ENCODE measurements at regions not wholly inside any gene's neighbourhood (a gene's known extent, or its start where the extent isn't known, plus 50 kb on each side); places are given as distances from the start of the nearest gene placed in this dataset.

DNA sequence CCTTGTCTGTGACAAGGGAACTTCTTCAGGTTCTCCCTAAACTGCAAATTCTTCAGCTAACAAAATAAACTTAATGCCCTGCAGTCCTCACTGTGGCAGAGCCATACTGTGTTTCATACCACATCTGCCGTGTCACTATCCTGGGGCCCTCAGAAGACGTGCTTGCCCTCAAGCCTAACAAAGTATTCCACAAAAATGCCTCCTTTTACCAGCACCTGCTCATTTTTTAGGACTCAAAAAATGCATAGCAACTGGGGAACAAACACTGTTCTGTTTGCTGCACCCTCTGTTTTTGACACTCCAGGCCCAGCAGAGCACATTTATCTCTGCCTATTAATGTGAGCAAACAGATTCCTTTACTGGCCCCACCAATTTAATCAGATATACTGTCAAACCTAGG is 270.7 kb upstream of the SSTR1 start:
- no peak for DNase-seq (ENCODE audit: insufficient read length, low spot score, missing footprints)
- H4K20me1 ChIP-seq (ENCODE audit: insufficient read depth, low read length): no peaks in the 10 kb centered on the region
- no peak overlapping the region for H3K4me2 ChIP-seq (ENCODE audit: insufficient read depth, low read length)
- H3K9me3 ChIP-seq (ENCODE audit: low read depth, low read length): no peaks in the 10 kb centered on the region
- no peak overlapping the region for H3K27ac ChIP-seq (ENCODE audit: low read depth, low read length)
- no peaks in the 10 kb centered on the region for H3K27me3 ChIP-seq (ENCODE audit: insufficient read depth, low read length)
- no peaks in the 10 kb centered on the region for H3K79me2 ChIP-seq (ENCODE audit: insufficient read depth, low read length)
- H3K4me1 ChIP-seq (ENCODE audit: insufficient read depth, low read length): no peaks in the 10 kb centered on the region
- TF ChIP-seq, protein P1, sequence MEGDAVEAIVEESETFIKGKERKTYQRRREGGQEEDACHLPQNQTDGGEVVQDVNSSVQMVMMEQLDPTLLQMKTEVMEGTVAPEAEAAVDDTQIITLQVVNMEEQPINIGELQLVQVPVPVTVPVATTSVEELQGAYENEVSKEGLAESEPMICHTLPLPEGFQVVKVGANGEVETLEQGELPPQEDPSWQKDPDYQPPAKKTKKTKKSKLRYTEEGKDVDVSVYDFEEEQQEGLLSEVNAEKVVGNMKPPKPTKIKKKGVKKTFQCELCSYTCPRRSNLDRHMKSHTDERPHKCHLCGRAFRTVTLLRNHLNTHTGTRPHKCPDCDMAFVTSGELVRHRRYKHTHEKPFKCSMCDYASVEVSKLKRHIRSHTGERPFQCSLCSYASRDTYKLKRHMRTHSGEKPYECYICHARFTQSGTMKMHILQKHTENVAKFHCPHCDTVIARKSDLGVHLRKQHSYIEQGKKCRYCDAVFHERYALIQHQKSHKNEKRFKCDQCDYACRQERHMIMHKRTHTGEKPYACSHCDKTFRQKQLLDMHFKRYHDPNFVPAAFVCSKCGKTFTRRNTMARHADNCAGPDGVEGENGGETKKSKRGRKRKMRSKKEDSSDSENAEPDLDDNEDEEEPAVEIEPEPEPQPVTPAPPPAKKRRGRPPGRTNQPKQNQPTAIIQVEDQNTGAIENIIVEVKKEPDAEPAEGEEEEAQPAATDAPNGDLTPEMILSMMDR (IDR thresholded peaks at IDR 0.05; ENCODE audit: extremely low read depth, low read depth, low read length): no peak
- no peak overlapping the region for H2AFZ ChIP-seq (ENCODE audit: low read length)
- no peak overlapping the region for H3K4me3 ChIP-seq (ENCODE audit: insufficient read depth, low read length)
- H3K36me3 ChIP-seq (ENCODE audit: insufficient read depth, low read length): no peaks in the 10 kb centered on the region

DNA sequence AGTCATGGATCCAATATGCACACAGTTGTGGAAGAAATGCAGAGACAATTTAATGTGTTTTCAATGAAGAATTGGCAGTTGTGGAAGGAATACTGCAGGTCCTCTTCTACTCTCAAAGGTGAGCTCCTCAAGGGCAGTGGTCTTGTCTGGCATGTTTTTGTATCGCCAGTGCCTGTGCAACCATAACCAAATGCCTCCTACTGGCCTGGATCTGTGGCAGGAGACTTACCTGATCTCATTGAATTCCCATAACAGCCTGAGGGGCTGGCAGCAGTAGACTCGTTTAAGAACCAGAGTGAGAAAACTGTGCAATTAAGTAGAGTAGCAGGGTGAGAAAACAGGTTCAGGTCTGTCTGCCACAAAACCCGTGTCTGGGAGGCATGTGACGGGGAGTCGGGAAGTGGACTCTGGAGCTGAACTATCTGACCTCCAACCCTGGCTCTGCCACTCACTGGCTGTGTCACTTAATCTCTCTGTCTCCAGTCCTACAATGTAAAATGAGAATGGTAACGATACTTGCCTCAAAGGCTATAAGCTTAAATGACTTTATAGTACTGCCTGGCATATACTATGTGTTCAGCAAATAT is 268.2 kb upstream of the SSTR1 start:
- H4K20me1 ChIP-seq (ENCODE audit: insufficient read depth, low read length): no peaks in the 10 kb centered on the region
- no peaks in the 10 kb centered on the region for H3K79me2 ChIP-seq (ENCODE audit: insufficient read depth, low read length)
- H3K27me3 ChIP-seq (ENCODE audit: insufficient read depth, low read length): no peaks in the 10 kb centered on the region
- H3K36me3 ChIP-seq (ENCODE audit: insufficient read depth, low read length): no peaks in the 10 kb centered on the region
- H3K27ac ChIP-seq (ENCODE audit: low read depth, low read length): no peak overlapping the region
- no peaks in the 10 kb centered on the region for H3K9me3 ChIP-seq (ENCODE audit: low read depth, low read length)
- no peak overlapping the region for H3K4me2 ChIP-seq (ENCODE audit: insufficient read depth, low read length)
- no peak overlapping the region for H3K4me3 ChIP-seq (ENCODE audit: insufficient read depth, low read length)
- no peak for DNase-seq (ENCODE audit: insufficient read length, low spot score, missing footprints)
- no peaks in the 10 kb centered on the region for H3K4me1 ChIP-seq (ENCODE audit: insufficient read depth, low read length)
- TF ChIP-seq, protein P1 (IDR thresholded peaks at IDR 0.05; ENCODE audit: extremely low read depth, low read depth, low read length): no peak
- no peak overlapping the region for H2AFZ ChIP-seq (ENCODE audit: low read length)

DNA sequence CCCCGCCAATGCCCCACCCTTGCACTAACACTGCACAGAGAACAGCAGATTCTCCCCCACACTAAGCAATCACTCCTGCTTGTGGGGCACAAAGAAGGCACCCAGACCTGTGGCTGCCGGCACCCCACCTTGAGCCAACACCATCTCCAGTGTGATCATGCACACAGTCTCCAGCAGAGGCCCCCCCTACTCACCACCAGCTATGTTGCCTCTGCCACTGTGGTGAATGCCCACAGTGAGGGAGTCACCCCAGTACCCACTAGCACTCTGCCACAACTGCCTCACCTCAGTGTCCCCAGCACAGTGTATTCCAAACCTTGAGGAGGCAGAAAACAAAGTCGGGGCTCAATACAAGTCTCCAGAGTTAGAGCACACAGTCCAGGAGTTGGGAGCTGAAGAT is 261.7 kb upstream of the SSTR1 start:
- Histone ChIP-seq H2AFZ (ENCODE audit: low read length) (no peak overlapping the region), H3K4me1 (ENCODE audit: insufficient read depth, low read length) (no peaks in the 10 kb centered on the region), H3K79me2 (ENCODE audit: insufficient read depth, low read length) (no peaks in the 10 kb centered on the region), H3K27ac (ENCODE audit: low read depth, low read length) (no peak overlapping the region), H3K4me3 (ENCODE audit: insufficient read depth, low read length) (no peak overlapping the region), H3K9me3 (ENCODE audit: low read depth, low read length) (no peaks in the 10 kb centered on the region), H3K27me3 (ENCODE audit: insufficient read depth, low read length) (no peaks in the 10 kb centered on the region), H4K20me1 (ENCODE audit: insufficient read depth, low read length) (no peaks in the 10 kb centered on the region), H3K36me3 (ENCODE audit: insufficient read depth, low read length) (no peaks in the 10 kb centered on the region), H3K4me2 (ENCODE audit: insufficient read depth, low read length) (no peak overlapping the region)
- TF ChIP-seq, protein P1 (IDR thresholded peaks at IDR 0.05; ENCODE audit: extremely low read depth, low read depth, low read length): no peak
- no peak for DNase-seq (ENCODE audit: insufficient read length, low spot score, missing footprints)

DNA sequence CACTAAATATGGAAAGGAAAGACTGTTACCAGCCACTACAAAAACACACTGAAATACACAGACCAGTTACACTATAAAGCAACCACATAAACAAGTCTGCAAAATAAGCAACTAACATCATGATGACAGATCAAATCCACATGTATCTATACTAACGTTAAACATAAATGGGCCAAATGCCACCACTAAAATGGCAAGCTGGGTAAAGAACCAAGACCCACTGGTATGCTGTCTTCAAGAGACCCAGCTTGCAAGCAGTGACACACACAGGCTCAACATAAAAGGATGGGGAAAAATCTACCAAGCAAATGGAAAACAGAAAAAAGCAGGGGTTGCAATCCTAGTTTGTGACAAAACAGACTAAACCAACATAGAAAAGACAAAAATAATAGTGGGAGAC is 260.9 kb upstream of the SSTR1 start:
- Histone ChIP-seq H4K20me1 (ENCODE audit: insufficient read depth, low read length) (no peaks in the 10 kb centered on the region), H3K27me3 (ENCODE audit: insufficient read depth, low read length) (no peaks in the 10 kb centered on the region), H3K9me3 (ENCODE audit: low read depth, low read length) (no peaks in the 10 kb centered on the region), H3K4me3 (ENCODE audit: insufficient read depth, low read length) (no peak overlapping the region), H3K79me2 (ENCODE audit: insufficient read depth, low read length) (no peaks in the 10 kb centered on the region), H3K4me2 (ENCODE audit: insufficient read depth, low read length) (no peak overlapping the region), H3K27ac (ENCODE audit: low read depth, low read length) (no peak overlapping the region), H3K4me1 (ENCODE audit: insufficient read depth, low read length) (no peaks in the 10 kb centered on the region), H2AFZ (ENCODE audit: low read length) (no peak overlapping the region), H3K36me3 (ENCODE audit: insufficient read depth, low read length) (no peaks in the 10 kb centered on the region)
- TF ChIP-seq, protein P1 (IDR thresholded peaks at IDR 0.05; ENCODE audit: extremely low read depth, low read depth, low read length): no peak
- no peak for DNase-seq (ENCODE audit: insufficient read length, low spot score, missing footprints)
